LNCAP (cell line): ENCODE measurements at regions not wholly inside any gene's neighbourhood (a gene's known extent, or its start where the extent isn't known, plus 50 kb on each side); places are given as distances from the start of the nearest gene placed in this dataset.

Experiments used
- CTCF ChIP-seq: fragments of 450-650 bp; IDR thresholded peaks from 2 replicates; pipeline ENCODE4 v1.5.1; 2017; ENCODE audit warnings: mild to moderate bottlenecking

- TF ChIP-seq CTCF: no peak
Observed at GRCh38 chr22:49325531-49326395, 501.9 kb downstream of the BRD1 start.

- no peak for TF ChIP-seq CTCF
Observed at GRCh38 chr22:49324527-49325491, 502.9 kb downstream of the BRD1 start.

- no peak for TF ChIP-seq CTCF
Observed at GRCh38 chr22:49323751-49324415, 503.8 kb downstream of the BRD1 start.

GRCh38 chr22:49322861-49323622 is 504.6 kb downstream of the BRD1 start:
- no peak for TF ChIP-seq CTCF

GRCh38 chr22:49322231-49322630 is 505.4 kb downstream of the BRD1 start:
- TF ChIP-seq CTCF: no peak

GRCh38 chr22:49321477-49322055 is 506.1 kb downstream of the BRD1 start:
- no peak for TF ChIP-seq CTCF
